ENCODE measurements at regions not wholly inside any gene's neighbourhood (a gene's known extent, or its start where the extent isn't known, plus 50 kb on each side); places are given as distances from the start of the nearest gene placed in this dataset.

DNA sequence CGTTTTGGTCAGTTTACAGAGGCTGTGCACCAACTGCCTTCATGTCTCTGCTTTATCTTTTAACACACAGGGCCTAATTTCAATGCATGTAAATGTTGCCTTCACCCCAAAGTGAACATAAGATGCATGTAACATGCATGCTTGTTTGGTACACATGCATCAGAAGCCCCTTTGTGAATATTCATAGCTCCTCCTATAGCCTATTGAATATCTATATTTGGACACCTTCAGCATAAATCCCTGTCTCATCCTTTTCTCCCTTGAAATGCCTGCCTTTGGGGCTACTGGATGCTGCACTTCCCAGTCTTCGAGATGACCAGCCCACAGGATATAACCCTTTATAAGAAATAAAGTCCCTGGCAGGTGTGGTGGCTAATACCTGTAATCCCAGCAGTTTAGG lies 57.7 kb upstream of the FAM181A start:
- no TSS peak for BruUV-seq (replicated peaks)
- ChIA-PET CTCF (ENCODE audit: low intra/inter-chr PET ratio) (no interaction called here), POLR2A (no interaction called here)
- intact Hi-C loops (cut with micrococcal nuclease) = no loop called here
- Histone ChIP-seq H3K4me2 (ENCODE audit: insufficient read depth, low read length) (no peak overlapping the region), H3K9me1 (ENCODE audit: control insufficient read depth, insufficient read depth, low read length) (no peaks in the 10 kb centered on the region), H3K4me3 (no peak overlapping the region), H3K9ac (ENCODE audit: insufficient read depth in 1 of 2, low read depth in 2 of 2, low read length in 2 of 2) (no peak overlapping the region), H3K9me3 (replicated peaks; ENCODE audit: control insufficient read depth, insufficient read depth, low read depth, low read length) (no peaks in the 10 kb centered on the region), H4K20me1 (replicated peaks; ENCODE audit: control insufficient read depth, insufficient read depth, low read length) (no peaks in the 10 kb centered on the region), H2AFZ (ENCODE audit: low read depth, low read length) (no peak overlapping the region), H3K36me3 (ENCODE audit: control insufficient read depth, insufficient read depth, low read length) (no peaks in the 10 kb centered on the region), H3K4me1 (replicated peaks in 1 of 2; ENCODE audit: control insufficient read depth in 2 of 2, insufficient read depth in 2 of 2, low read length in 2 of 2) (no peaks in the 10 kb centered on the region), H3K79me2 (ENCODE audit: control insufficient read depth, insufficient read depth, low read length) (no peaks in the 10 kb centered on the region), H3K27me3 (ENCODE audit: control insufficient read depth in 2 of 2, insufficient read depth in 2 of 2, low read length in 2 of 2) (no peaks in the 10 kb centered on the region), H3K27ac (ENCODE audit: extremely low read depth, low read depth, low read length) (no peak overlapping the region)
- 0% methylated on average over 2 of the region's 2 CpGs for WGBS (ENCODE audit: insufficient coverage, low coverage, missing lambda C conversion rate)
- no peak for FAIRE-seq
- TF ChIP-seq, protein P1, sequence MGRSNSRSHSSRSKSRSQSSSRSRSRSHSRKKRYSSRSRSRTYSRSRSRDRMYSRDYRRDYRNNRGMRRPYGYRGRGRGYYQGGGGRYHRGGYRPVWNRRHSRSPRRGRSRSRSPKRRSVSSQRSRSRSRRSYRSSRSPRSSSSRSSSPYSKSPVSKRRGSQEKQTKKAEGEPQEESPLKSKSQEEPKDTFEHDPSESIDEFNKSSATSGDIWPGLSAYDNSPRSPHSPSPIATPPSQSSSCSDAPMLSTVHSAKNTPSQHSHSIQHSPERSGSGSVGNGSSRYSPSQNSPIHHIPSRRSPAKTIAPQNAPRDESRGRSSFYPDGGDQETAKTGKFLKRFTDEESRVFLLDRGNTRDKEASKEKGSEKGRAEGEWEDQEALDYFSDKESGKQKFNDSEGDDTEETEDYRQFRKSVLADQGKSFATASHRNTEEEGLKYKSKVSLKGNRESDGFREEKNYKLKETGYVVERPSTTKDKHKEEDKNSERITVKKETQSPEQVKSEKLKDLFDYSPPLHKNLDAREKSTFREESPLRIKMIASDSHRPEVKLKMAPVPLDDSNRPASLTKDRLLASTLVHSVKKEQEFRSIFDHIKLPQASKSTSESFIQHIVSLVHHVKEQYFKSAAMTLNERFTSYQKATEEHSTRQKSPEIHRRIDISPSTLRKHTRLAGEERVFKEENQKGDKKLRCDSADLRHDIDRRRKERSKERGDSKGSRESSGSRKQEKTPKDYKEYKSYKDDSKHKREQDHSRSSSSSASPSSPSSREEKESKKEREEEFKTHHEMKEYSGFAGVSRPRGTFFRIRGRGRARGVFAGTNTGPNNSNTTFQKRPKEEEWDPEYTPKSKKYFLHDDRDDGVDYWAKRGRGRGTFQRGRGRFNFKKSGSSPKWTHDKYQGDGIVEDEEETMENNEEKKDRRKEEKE (IDR thresholded peaks at IDR 0.05; ENCODE audit: borderline replicate concordance in 1 of 2, control insufficient read depth in 1 of 2, low read depth in 2 of 2, low read length in 1 of 2) = no peak
- TF ChIP-seq NCOA2 (IDR thresholded peaks at IDR 0.05; ENCODE audit: partially characterized antibody in 2 of 2) = no peak
- TF ChIP-seq ZNF644 (tag; IDR thresholded peaks at IDR 0.05; ENCODE audit: low read depth) = no peak
- no peak for TF ChIP-seq BCOR (IDR thresholded peaks at IDR 0.05)
- no peak for TF ChIP-seq SIX5 (IDR thresholded peaks at IDR 0.05; ENCODE audit: borderline replicate concordance in 1 of 2, insufficient read depth in 1 of 2, low read depth in 1 of 2, low read length in 2 of 2)
- TF ChIP-seq POLR2AphosphoS2 (IDR thresholded peaks at IDR 0.05; ENCODE audit: low read length) = no peak
- TF ChIP-seq OTX1 (CRISPR knock-in tag; IDR thresholded peaks at IDR 0.05) = no peak
- TF ChIP-seq KAT7 (CRISPR knock-in tag; IDR thresholded peaks at IDR 0.05; ENCODE audit: borderline replicate concordance) = no peak
- TF ChIP-seq ZNF280A (IDR thresholded peaks at IDR 0.05; ENCODE audit: low read depth, partially characterized antibody) = no peak
- TF ChIP-seq CHD2 (IDR thresholded peaks at IDR 0.05; ENCODE audit: low read depth, low read length) = no peak
- TF ChIP-seq, protein P2, sequence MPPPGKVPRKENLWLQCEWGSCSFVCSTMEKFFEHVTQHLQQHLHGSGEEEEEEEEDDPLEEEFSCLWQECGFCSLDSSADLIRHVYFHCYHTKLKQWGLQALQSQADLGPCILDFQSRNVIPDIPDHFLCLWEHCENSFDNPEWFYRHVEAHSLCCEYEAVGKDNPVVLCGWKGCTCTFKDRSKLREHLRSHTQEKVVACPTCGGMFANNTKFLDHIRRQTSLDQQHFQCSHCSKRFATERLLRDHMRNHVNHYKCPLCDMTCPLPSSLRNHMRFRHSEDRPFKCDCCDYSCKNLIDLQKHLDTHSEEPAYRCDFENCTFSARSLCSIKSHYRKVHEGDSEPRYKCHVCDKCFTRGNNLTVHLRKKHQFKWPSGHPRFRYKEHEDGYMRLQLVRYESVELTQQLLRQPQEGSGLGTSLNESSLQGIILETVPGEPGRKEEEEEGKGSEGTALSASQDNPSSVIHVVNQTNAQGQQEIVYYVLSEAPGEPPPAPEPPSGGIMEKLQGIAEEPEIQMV (tag; conservative IDR thresholded peaks at IDR 0.05; ENCODE audit: low read depth) = no peak
- ATAC-seq = no peak
- DNase-seq (ENCODE audit: extremely low read depth in 1 of 4, low spot score in 3 of 4) = no peak
- in situ Hi-C loops (cut with MboI) = no loop called here

Measured in K562 (cell line).